Islet of Langerhans (tissue), 1 donor: ENCODE measurements at regions not wholly inside any gene's neighbourhood (a gene's known extent, or its start where the extent isn't known, plus 50 kb on each side); places are given as distances from the start of the nearest gene placed in this dataset.
"Not testable (repeated sequence)": the region's sequence is repeated elsewhere in the genome, so short reads cannot be mapped to it uniquely, and the experiment has no call there.

Experiments
- FAIRE-seq: peaks from one replicate; lab custom pipeline; 2011; peaks lifted over from hg19 to GRCh38; lab: Jason Lieb, UNC

DNA sequence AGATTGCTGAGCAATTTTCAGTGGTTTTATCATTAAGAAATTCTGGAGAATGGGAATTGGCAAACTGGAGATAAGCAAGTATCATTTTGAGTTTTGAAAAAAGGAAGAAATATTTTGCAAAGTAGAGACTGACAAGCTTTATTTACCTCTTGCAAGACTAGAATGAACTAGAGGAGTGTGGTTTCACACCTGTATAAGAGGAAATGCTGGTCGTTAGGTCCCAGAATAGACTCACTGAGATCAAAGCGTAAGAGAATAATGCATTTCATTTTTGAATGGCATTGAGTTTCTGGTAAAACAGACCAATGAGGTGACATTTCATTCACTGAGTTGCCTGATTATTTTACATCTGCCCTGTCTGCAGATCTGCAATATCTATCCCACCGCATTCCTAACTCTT lies 308.1 kb downstream of the ADGRL2 start:
- no peak for FAIRE-seq

DNA sequence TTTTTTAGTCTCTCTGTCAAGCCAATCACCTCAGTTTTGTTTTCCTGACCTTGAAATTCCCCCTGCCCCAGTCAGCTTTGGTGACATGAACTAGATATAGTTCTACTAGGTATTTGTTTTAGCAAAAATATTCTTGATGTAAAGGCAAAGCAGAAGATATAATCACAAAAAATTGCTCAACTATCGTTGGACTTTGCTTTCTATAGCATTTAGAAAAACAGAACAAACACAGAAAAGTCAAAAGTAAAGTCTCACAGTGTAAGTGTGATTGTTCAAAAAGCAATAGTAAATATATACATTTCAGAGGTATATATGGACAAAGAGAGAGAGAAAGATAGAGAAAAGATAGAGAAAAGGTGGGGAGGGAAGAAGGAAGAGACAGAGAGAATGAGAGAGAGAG lies 305.9 kb downstream of the ADGRL2 start:
- FAIRE-seq: no peak

DNA sequence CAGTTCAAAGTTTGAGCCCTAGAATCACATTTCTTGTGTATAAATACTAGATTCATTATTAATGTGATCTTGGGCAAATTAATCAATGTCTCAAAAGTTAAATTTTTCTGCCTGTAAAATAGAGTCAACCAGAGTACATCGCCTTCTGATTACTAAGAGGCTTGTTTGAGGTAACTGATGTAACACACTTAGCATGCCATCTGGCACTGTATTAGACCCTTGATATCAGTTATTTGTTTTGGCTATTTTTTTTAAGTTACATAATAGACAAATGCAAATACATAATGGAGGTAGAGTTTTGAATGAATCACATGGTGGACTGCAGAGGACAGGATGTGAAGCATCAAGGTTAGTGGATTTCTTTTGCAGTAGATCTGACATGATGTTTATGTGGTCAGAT lies 298.4 kb downstream of the ADGRL2 start:
- FAIRE-seq: no peak

DNA sequence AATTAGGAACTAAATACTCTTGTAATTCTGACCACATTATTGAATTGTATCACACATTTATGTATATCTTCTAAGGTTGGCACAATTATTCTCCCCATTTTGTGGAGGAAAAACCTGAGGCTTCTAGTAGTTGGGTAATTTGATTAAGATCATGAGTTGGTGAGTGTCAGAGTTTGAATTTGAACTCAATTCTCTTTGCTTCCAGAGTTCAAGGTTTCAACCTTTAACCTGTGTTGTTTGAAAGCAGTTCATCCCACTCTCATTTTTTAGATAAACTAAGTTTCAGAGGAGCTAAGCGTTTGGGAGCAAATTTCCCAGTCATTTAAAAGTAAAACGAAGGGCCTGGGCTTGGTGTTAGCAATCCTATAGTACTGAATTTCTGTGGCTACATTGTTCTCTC lies 293.4 kb downstream of the ADGRL2 start:
- FAIRE-seq: no peak

DNA sequence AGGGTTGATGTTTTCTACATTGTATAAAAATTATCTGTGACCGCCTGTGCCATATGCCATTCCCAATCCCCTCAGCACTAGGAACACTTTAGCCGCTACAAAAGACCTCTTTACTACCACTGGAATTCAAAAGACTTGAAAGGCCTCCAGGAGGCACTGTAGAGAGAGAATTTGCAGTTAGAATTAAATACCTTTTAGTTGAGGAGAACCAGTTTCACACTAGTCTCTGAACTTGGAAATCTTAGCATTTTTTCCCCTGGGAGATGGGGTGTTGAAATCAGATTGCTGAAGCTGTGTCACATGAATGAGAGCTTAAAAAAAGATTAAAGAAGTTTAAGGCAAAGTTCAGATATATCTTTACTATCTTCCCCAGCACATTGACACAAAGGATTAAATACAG lies 291.0 kb downstream of the ADGRL2 start:
- no peak for FAIRE-seq

DNA sequence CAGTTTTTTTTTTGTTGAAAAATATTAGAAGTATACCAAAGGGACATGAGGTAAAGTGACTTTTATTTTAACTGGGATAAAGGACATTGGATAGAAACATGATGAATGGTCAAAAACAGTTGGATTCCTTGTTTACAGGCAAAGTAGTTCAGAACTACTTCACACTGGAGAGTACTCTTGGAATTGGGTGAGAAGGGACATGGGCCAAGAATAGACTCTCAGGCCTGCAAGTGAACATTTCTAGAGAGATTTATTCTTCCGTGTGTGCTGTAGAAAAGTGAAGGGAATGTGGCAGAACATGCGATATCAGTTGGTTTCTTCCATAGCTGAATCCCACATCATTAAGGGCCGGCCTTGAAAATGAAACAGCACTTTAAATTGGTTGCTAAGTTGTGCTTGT lies 290.5 kb downstream of the ADGRL2 start:
- no peak for FAIRE-seq

DNA sequence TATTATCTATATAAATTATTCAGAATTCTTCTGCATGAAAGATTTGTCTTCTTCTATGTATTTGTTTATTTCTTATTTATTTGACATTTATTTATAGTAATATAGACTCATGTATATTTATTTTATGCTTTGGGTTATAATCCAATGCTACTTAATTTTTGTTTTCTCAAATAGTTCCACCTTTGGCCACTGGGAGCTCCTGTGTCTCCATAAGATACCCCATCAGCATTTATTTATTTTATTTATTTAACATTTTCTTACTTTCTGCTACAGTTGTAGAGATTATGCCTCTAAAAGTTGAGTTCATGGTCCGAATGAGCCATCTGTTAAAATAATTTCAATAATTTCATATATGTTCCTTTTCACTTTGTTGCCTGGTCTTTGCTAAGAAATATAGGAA lies 289.4 kb downstream of the ADGRL2 start:
- FAIRE-seq: peak; percentile 51

DNA sequence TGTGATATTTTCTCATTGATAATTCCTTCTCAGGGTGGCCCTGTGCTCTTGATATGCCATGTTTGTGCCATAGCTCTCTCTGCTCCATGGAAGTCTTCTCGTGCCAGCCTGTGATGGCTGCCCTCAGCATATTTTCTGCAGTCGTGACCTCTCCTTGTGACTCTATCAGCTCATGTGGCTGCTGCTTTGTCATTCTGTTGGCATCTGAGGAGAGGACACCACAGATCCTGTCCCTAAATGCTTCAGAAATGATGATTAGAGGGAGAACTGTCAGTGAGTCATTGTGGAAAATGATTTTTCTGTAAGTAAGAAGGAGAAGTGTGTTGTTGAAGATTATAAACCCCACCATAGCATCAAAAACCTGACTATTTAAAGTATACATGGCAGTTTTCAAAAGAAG lies 286.0 kb downstream of the ADGRL2 start:
- FAIRE-seq: no peak

DNA sequence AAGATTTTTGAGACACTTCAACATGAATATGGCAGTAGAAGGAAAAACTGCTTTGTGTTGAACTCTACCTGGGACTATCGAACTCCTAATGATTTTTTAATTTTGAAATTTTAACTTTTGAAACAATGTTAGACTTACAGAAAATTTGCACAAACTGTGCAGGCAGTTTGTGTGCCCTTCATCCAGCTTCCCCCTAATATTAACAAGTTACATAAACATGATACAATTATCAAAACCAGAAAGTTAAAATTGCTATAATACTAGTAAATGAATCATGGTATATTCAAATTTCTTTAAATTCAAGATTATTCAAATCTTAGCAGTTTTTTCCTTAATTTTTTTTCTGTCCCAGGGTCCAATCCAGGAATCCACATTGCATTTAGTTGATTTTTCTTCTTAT lies 278.9 kb downstream of the ADGRL2 start:
- no peak for FAIRE-seq

DNA sequence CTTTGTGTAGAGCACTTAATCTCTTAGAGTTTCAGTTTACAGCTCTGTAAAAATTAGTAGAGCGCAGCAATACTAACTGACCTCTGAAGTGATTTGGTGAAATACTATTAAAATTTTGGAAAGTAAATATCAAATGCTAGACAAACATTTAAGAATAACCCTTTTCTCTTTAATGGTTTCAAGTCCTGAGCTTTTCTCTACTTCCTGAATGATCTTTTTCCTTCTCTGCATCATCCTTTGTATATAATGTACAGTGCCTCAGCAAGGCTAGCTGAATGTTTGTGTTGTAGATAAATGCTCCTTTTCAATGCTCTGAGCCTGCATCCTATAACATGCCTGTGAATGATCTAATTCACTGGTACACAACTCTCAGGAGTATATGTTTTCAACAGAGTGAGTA lies 272.9 kb downstream of the ADGRL2 start:
- FAIRE-seq: no peak

DNA sequence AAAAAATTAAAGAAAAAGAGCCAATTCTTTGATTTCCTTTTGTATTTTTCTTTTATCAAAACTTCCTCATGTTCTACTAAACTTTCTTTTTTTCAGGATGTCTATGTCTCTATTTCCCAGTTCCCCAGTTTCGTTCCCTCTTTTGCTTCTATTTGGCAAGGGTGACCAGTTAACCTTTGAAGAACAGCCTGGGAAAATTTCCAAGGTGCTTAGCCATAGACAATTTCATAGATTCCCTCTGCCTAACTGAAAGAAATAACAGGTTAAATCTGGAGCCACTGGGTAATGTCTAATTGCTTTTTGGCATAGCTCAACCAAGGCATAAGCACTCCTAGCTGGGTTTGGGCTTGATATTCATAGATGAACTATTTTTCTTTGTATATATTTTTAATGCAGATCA lies 272.3 kb downstream of the ADGRL2 start:
- FAIRE-seq: no peak

DNA sequence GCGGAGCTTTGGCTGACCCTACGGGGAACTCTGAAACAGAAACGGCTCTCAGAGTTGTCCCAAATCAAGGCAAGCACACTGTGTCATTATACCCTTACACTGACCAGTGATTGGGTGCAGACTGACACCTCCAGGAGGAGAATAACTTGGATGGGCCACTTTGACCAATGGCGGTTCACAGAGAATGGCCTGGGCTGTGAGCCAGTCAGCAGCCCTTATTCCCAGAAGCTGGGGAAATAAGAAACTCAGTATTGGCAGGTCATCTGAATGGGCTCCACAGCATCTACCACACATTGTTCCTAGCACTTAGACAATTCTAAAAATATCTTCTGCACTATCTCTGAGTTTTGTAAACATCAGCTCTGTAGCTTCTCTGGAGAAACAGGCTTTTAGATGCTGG lies 265.2 kb downstream of the ADGRL2 start:
- no peak for FAIRE-seq

DNA sequence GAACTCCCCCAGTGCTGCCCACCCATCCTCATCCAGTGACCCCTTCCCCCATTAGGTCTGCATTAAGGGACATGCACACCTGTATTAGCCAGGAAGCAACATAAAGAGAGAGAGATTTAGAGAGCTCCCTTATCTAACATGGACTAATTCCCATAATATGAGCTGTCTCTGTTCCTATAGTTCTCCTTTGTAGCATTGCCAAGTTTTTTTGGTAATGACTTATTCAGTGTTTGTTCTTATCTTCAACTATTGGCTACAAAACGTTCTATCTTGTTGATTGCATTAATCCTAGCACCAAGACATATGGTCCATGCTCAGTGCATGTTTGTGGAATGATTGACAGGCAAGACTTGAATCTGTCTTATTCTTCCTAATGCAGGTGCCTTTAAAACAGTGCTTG lies 264.0 kb downstream of the ADGRL2 start:
- FAIRE-seq: no peak

DNA sequence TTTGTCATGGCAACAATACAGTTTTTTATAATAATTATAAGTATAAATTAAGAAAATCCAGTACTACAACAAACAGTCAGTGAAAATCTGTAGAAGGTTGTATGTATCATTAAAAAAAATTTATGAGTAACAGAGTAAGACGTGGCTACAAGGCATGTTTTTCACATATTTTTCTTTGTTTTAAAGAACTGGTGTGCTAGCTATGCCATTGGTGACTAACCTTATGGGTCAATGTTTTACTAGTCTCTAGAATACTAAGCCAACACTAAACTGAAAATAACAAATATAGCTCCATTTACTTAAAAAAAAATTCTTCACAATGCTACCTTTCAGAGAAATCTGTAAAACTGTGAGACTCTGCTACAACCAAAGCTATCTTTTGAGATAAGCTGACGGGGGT lies 261.5 kb downstream of the ADGRL2 start:
- no peak for FAIRE-seq

DNA sequence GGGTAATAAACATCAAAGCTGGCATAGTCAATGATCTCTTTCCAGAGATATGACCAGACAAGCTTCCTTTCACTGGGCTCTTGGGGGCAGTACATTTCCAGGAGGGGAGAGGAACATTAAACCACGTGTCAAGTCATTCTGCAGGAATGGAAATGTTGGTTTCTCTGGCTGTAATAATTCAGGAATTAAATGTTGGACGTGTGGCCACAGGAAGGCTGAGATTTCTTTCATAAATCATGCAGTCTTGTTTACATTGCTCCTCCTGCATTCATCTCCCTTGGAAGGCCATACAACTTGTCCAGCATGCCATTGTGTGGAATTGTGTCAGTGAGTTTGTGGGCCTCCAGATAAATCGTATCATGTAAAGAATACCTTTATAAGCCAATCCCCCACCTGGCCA lies 259.2 kb downstream of the ADGRL2 start:
- no peak for FAIRE-seq

DNA sequence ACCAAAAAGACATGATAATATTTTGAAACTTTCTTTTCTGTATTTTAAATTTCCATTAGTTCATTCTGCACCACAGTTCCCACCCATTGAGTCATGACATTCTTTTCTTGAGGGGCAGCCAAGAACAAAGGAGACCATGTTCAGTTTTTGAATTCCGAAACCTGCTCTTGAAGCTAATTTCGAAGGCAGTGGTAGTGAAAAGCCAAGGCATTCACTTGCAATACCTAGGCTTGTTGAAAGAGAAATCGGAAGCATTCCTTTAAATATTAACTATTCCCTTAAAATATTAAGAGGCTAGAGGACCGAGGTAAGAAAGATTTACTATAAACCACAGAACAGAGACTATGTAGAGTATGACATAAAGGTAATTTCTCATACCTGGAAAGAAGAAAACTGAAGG lies 256.3 kb downstream of the ADGRL2 start:
- no peak for FAIRE-seq

DNA sequence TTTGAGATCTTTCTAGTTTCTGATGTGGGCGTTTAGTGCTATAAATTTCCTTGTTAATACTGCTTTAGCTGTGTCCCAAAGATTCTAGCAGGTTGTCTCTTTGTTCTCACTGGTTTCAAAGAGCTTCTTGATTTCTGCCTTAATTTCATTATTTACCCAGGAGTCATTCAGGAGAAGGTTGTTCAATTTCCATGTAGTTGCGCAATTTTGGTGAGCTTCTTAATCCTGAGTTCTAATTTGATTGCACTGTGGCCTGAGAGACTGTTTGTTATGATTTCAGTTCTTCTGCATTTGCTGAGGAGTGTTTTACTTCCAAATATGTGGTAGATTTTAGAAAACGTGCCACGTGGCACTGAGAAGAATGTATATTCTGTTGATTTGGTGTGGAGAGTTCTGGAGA lies 254.6 kb downstream of the ADGRL2 start:
- FAIRE-seq: not testable (repeated sequence)

DNA sequence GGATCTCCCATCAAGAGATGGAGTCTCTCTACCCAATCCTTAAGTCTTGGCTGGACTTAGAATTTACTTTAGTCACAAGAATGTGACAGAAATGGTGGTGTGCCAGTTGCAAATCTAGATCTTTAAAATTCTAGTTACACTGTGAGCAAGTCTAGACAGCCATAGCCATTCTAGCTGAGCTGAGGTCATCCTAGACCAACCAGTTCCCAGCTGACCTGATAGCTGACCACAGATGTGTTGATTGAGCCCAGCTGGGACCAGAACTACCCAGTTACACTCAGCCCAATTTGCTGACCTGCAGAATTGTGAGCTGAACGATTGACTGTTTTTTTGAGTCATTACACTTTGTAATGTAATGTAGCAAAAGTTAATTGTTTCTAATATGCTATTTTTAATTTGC lies 251.8 kb downstream of the ADGRL2 start:
- FAIRE-seq: no peak

DNA sequence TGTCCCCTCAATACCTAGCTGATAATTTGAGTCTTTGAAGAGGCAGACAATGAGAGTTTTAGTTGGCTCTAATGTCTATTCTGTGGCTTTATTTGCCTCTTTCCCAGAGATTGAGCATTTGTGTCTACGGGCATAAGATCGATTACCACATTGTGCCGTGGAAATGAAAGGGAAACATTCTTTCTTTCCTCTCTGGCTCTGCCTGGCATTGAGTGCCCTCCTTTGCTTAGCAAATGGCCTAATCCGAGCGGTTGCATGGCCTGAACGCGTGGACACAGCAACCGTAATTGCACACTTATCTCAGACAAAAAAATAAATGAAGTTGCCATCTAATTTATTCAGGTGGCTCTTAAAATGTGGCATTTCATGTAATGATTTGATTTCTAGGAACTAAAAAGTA lies 247.9 kb downstream of the ADGRL2 start:
- FAIRE-seq: no peak

DNA sequence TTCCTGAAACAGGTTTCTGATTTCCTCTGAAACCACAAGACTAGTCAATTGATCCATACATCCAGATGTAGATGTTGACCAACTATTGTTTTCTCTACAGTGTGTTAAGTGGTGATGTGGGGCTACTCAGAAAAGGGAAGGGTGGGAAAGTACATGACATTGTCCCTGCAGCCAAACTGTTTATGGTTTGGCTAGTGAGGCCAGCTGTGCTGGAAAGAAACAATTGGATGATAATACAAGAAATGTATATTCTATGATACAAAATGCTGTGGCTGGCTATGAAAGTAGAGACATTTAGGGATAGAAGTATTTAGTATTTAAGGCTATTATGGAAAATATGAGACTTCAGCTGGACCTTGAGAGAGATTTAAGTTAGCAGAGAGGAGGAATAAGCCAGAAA lies 244.5 kb downstream of the ADGRL2 start:
- no peak for FAIRE-seq

DNA sequence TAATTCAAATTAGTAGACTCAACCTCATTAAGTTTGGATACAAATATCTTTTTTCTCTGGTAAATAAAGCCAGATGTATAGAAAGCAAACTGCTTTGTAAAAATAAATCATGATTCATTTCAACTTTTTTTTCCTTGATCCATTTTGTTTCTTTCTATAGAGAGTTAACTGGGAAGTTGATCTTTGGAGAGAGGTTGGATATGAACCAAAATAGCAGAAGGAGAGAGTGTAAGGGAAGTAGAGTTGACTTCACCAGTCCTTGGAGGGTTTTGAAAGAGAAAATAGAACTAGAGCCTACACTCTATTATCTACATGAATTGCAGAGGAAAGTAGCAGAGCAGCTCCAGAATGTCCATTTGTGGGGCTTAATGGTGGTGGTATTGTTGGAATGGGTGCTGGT lies 243.8 kb downstream of the ADGRL2 start:
- no peak for FAIRE-seq

DNA sequence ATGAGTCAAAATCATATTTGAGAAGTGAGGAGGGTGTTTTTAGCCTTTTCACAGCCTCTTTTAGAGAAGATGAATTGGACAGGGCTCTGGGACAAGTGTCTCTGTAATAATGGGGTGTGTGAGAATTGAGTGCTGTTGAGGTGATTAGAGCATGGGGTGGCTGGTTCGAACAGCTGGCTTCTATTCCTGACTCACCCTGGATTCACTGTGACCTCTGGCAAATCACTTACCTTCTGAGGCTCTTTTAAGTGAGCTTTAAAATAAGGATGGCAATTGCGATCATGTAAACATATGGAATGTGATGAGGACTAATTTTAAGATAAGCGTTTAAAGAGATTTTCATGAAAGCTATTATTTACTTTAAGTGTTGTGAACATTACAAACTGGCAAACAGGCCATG lies 243.4 kb downstream of the ADGRL2 start:
- FAIRE-seq: no peak

DNA sequence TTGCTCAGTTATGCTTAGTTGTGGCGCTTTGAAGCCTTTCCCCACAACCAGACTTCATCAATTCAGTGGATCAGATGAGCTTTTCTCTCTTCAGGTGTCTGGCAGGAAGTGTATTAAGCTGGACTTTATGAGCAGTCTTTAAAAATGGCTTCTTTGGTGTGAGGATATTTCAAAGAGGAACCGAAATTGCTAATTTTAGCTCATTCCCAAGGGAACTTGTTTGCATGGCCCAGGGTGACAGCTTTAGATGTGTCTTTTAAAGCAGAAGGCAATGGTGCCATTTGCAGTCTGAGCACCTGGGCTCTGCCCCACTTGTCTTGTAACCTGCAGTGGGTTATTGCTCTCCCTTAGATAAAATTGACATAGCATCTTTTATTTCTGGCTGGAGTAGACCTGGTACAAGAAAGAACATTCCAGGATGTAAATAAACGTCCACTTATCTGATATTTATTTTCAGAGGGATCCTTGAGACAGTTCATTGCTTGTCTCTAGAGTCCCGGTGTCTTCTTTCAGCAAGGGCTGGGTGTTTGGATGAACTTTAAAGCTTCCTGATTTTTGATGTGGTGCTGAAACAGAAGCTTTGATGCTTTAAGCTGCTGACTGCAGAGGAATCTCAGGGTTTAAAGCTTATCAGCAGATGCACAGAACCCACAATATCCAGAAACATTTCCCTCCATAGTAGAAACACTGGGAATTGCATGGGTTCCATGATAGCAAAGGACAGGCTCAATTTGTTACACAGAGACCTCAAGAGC lies 241.7 kb downstream of the ADGRL2 start:
- no peak for FAIRE-seq
